ENCODE measurements at regions not wholly inside any gene's neighbourhood (a gene's known extent, or its start where the extent isn't known, plus 50 kb on each side); places are given as distances from the start of the nearest gene placed in this dataset.

GRCh38 chr1:115445090-115445489 is 107.0 kb upstream of the NGF start:
- TF ChIP-seq, protein P1, sequence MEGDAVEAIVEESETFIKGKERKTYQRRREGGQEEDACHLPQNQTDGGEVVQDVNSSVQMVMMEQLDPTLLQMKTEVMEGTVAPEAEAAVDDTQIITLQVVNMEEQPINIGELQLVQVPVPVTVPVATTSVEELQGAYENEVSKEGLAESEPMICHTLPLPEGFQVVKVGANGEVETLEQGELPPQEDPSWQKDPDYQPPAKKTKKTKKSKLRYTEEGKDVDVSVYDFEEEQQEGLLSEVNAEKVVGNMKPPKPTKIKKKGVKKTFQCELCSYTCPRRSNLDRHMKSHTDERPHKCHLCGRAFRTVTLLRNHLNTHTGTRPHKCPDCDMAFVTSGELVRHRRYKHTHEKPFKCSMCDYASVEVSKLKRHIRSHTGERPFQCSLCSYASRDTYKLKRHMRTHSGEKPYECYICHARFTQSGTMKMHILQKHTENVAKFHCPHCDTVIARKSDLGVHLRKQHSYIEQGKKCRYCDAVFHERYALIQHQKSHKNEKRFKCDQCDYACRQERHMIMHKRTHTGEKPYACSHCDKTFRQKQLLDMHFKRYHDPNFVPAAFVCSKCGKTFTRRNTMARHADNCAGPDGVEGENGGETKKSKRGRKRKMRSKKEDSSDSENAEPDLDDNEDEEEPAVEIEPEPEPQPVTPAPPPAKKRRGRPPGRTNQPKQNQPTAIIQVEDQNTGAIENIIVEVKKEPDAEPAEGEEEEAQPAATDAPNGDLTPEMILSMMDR (IDR thresholded peaks at IDR 0.05) = no peak
- TF ChIP-seq POLR2A (IDR thresholded peaks at IDR 0.05) = no peak
